HG03103 (cell line): ENCODE measurements at regions not wholly inside any gene's neighbourhood (a gene's known extent, or its start where the extent isn't known, plus 50 kb on each side); places are given as distances from the start of the nearest gene placed in this dataset.

Experiments
- ATAC-seq: cut with Tn5 transposase; IDR thresholded peaks from one replicate; pipeline ENCODE4 v1.9.1; 2021; ENCODE audit warnings: low read depth; ENCODE audit not compliant: unreplicated experiment

GRCh38 chr17:77723071-77723908 lies 235.2 kb upstream of the TNRC6C start:
- no peak for ATAC-seq

- ATAC-seq: no peak
Measured at GRCh38 chr17:77723909-77724875, 234.3 kb upstream of the TNRC6C start.

- no peak for ATAC-seq
Measured at GRCh38 chr17:77724876-77725615, 233.5 kb upstream of the TNRC6C start.

- no peak for ATAC-seq
Measured at GRCh38 chr17:77725846-77726245, 232.7 kb upstream of the TNRC6C start.

- no peak for ATAC-seq
Measured at GRCh38 chr17:77726549-77727006, 231.9 kb upstream of the TNRC6C start.

- no peak for ATAC-seq
Measured at GRCh38 chr17:77727037-77727615, 231.4 kb upstream of the TNRC6C start.

GRCh38 chr17:77728474-77728795 lies 230.1 kb upstream of the TNRC6C start:
- no peak for ATAC-seq

GRCh38 chr17:77728871-77729270 lies 229.6 kb upstream of the TNRC6C start:
- ATAC-seq: no peak

GRCh38 chr17:77729587-77729986 lies 228.9 kb upstream of the TNRC6C start:
- ATAC-seq: no peak

- ATAC-seq: no peak
Measured at GRCh38 chr17:77730376-77730775, 228.1 kb upstream of the TNRC6C start.

GRCh38 chr17:77733576-77734296 lies 224.8 kb upstream of the TNRC6C start:
- ATAC-seq: no peak

- ATAC-seq: no peak
Measured at GRCh38 chr17:77734371-77735080, 224.0 kb upstream of the TNRC6C start.

GRCh38 chr17:77735081-77735565 lies 223.4 kb upstream of the TNRC6C start:
- no peak for ATAC-seq

GRCh38 chr17:77735566-77736198 lies 222.8 kb upstream of the TNRC6C start:
- no peak for ATAC-seq

GRCh38 chr17:77736199-77736585 lies 222.3 kb upstream of the TNRC6C start:
- no peak for ATAC-seq

GRCh38 chr17:77736721-77737120 lies 221.8 kb upstream of the TNRC6C start:
- no peak for ATAC-seq

GRCh38 chr17:77737442-77738265 lies 220.8 kb upstream of the TNRC6C start:
- no peak for ATAC-seq
